ENCODE measurements at regions not wholly inside any gene's neighbourhood (a gene's known extent, or its start where the extent isn't known, plus 50 kb on each side); places are given as distances from the start of the nearest gene placed in this dataset.
"Not testable (repeated sequence)": the region's sequence is repeated elsewhere in the genome, so short reads cannot be mapped to it uniquely, and the experiment has no call there.

DNA sequence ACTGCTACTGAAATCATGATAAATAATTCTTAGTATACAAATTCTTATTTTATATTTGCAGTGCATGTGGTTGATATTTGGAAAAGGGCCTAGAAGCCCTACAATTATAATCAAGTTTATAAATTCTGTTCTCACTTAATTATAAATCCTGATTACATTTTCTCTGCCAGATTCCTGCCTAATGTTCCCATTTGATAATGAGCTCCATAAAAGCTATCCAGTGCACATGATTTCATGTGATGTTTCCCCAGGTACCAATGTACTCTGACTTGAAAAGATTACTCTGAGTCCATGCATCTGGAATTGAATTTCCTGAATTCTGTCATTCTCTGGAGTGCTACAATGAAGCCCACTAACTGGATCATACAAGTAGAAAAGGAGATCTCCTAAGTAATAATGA is 292.2 kb downstream of the FRK start:
- H3K27ac Mint-ChIP-seq = no peak overlapping the region
- H3K9me3 Mint-ChIP-seq = no peaks in the 10 kb centered on the region
- no peaks in the 10 kb centered on the region for H3K27me3 Mint-ChIP-seq

DNA sequence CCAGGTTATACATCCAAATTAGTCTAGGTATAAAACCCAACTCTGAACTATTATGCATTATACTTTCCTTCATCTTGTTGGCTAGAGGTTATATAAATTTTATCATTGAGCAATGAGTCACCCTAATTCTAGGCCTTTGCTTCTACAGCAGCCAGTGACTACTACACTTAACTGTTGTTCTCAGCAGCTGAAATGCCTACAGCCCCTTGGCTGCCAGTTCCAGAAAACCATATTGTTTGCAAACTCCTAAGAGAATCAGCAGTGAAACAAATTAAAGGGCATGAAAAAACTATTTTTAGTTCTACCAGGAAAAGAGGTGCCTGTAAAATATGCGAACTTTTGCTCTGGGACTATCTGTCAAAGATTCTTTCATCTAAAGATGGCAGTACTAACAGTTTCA is 292.8 kb downstream of the FRK start:
- no peaks in the 10 kb centered on the region for H3K9me3 Mint-ChIP-seq
- H3K27me3 Mint-ChIP-seq = no peaks in the 10 kb centered on the region
- no peak overlapping the region for H3K27ac Mint-ChIP-seq
- H3K4me1 Mint-ChIP-seq = no peaks in the 10 kb centered on the region
- DNase-seq = no peak
- no peak for ATAC-seq
- no peak overlapping the region for H3K4me3 Mint-ChIP-seq
- H3K36me3 Mint-ChIP-seq (ENCODE audit: low read depth) = no peaks in the 10 kb centered on the region

More for the DNA sequence above, 292.2 kb downstream of the FRK start:
- DNase-seq (no peak), ATAC-seq (no peak)
- H3K36me3 Mint-ChIP-seq (ENCODE audit: low read depth) = no peaks in the 10 kb centered on the region
- H3K4me3 Mint-ChIP-seq = no peak overlapping the region
- H3K4me1 Mint-ChIP-seq = no peaks in the 10 kb centered on the region

DNA sequence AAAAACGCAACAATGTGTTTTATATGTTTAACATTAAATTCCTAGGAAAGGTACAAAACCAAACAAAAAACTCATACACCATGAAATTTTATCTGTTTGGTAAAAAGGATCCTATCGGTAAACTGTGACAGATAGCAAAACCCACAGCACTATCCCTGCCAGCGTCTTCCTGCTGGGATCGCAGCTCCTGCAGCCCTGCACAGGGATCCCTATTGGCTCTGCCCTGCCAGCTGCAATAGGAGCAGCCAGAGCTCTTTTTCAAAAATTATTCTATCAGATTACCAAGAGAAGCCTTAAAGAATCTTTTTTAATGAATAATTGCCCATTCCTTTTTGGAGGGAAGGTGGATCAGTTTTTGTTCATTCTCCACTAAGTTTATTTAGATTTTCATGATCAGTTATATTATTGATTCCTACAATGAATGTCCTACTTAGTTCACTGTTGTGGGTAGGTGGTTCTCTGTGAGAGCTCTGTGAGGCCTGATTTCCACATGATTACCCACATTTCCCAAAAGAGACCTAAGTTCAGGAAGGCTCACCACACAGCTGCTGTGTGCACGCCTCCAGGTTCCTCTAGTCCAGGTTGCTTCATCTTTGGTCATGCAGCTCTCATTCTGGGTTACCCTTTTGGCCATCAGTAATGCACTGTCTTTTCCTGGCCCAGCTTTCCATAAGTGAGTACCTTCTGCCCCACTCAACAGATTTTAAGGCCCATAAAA is 293.8 kb downstream of the FRK start:
- Mint-ChIP-seq H3K27me3 (no peaks in the 10 kb centered on the region), H3K4me1 (no peaks in the 10 kb centered on the region), H3K9me3 (no peaks in the 10 kb centered on the region), H3K27ac (no peak overlapping the region), H3K36me3 (ENCODE audit: low read depth) (no peaks in the 10 kb centered on the region), H3K4me3 (no peak overlapping the region)
- DNase-seq (no peak), ATAC-seq (no peak)

DNA sequence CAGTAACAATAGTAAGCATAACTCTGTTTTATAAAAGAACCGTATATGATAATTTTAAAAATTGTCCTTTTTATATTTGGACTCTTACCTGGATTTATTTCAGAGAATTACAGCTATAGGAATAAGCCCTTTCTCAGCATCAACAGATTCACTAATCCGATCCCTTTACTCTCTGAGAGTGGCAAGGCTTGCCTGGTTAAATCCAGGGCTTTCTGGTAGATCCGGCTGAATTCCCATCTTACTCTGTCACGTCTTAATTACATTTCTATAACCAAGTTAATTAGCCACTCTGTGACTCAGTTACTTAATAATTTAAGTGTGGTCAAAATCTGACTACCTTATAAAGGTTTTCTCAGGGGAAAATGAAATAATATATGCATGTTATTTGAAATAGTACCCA is 294.7 kb downstream of the FRK start:
- Mint-ChIP-seq H3K27me3 (no peaks in the 10 kb centered on the region), H3K27ac (no peak overlapping the region), H3K4me3 (no peak overlapping the region), H3K36me3 (ENCODE audit: low read depth) (no peaks in the 10 kb centered on the region), H3K9me3 (no peaks in the 10 kb centered on the region), H3K4me1 (no peaks in the 10 kb centered on the region)
- ATAC-seq (no peak), DNase-seq (no peak)

DNA sequence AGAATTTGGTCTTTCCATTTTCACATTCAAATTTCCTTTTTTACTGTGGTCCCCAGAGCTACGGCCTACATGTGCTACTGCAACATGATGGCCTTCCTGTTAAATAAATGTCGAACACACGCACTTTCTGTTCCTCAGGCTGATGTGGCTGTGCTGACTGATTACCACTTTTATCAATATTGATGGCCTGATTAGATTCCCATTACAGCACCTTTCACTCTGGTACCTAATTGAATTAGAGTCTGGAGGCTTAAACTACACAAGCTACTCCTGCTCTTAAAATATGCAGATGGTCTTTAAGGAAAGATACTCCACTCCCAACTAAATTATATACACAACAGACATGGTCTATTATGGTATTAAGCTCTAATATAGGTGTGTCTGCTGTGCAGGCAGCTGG is 301.6 kb downstream of the FRK start:
- DNase-seq (no peak), ATAC-seq (no peak)
- no peak overlapping the region for H3K27ac Mint-ChIP-seq
- H3K27me3 Mint-ChIP-seq = no peaks in the 10 kb centered on the region
- no peak overlapping the region for H3K4me3 Mint-ChIP-seq
- H3K36me3 Mint-ChIP-seq (ENCODE audit: low read depth) = no peaks in the 10 kb centered on the region
- H3K9me3 Mint-ChIP-seq = no peaks in the 10 kb centered on the region
- no peaks in the 10 kb centered on the region for H3K4me1 Mint-ChIP-seq

DNA sequence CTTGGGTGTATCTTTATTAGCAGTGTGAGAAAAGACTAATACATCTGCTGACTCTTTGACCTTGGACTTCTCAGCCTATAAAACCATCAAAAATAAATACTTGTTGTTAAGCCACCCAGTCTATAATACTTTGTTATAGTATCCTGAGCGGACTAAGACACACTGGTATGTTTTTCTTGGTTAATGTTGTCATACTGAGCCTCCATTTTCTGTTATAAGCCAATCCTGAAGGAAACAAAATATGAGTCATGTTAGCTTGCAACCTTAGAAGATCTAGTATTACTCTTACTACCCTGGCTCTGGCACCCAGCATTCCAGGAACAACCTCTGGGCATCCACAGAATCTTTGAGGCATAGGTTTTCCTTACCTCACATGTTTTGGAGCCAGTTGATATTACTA is 307.2 kb downstream of the FRK start:
- no peaks in the 10 kb centered on the region for H3K36me3 Mint-ChIP-seq (ENCODE audit: low read depth)
- ATAC-seq (no peak), DNase-seq (no peak)
- H3K9me3 Mint-ChIP-seq = no peaks in the 10 kb centered on the region
- no peak overlapping the region for H3K4me3 Mint-ChIP-seq
- no peaks in the 10 kb centered on the region for H3K27me3 Mint-ChIP-seq
- H3K27ac Mint-ChIP-seq = no peak overlapping the region
- H3K4me1 Mint-ChIP-seq = no peaks in the 10 kb centered on the region

DNA sequence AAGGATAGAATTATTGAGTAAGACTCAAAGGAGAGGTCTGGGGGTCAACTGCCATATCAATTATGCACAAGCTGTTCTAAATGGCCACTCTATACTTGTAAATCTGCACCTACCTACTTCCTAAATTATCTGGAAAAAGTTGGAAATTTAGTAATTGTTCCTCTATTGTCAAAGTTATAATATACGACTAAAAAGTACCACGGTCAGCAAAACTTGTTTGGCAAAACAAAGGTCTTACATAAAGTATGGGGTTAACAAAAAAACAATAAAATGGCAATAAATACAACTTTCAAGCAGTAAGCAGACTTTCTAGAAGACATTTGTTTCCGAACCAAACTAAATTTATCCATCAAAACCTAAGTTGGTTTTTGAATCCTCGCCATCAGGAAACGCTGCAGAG is 309.7 kb downstream of the FRK start:
- H3K27ac Mint-ChIP-seq = no peak overlapping the region
- H3K9me3 Mint-ChIP-seq = no peaks in the 10 kb centered on the region
- H3K36me3 Mint-ChIP-seq (ENCODE audit: low read depth) = no peaks in the 10 kb centered on the region
- no peak overlapping the region for H3K4me3 Mint-ChIP-seq
- no peaks in the 10 kb centered on the region for H3K4me1 Mint-ChIP-seq
- H3K27me3 Mint-ChIP-seq = no peaks in the 10 kb centered on the region
- DNase-seq = no peak
- ATAC-seq = no peak

DNA sequence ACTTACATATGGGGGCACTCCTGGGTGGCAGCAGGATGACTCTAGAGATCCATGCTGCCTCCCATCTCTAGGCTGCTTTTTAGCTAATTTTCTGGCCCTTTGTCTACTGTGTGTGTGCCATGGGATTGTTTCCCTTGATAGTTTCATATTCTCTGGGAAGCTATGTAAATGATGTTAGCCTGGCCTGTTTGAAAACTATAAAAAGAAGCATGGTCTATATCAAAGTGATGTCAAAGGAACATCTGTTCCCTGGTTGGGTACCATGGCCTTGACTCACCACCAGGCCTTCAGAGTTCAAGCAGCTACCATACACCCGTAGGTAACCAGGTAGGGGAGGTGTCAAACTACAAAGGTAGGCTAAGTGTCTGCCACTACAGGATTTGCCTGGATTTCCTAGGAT is 310.4 kb downstream of the FRK start:
- Mint-ChIP-seq H3K27me3 (no peaks in the 10 kb centered on the region), H3K4me1 (no peaks in the 10 kb centered on the region), H3K27ac (no peak overlapping the region), H3K4me3 (no peak overlapping the region), H3K36me3 (ENCODE audit: low read depth) (no peaks in the 10 kb centered on the region), H3K9me3 (no peaks in the 10 kb centered on the region)
- DNase-seq (no peak), ATAC-seq (no peak)

DNA sequence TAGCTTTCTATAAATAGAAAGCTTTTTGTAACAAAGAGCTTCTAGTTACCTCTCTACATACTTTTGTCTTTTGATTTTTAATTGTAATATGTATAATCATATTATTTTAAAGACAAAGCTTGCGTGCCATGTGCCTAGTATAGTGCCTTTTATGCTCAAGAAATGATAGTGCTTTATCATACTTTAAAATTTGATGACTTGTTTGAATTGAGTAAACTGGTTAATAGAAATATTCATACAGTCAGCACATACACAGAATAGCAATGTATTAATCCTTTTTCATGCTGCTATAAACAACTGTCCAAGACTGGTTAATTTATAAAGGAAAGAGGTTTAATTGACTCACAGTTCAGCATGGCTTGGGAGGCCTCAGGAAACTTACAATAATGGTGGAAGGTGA is 313.0 kb downstream of the FRK start:
- Mint-ChIP-seq H3K9me3 (no peaks in the 10 kb centered on the region), H3K4me3 (no peak overlapping the region), H3K27ac (no peak overlapping the region), H3K27me3 (no peaks in the 10 kb centered on the region), H3K4me1 (no peaks in the 10 kb centered on the region), H3K36me3 (ENCODE audit: low read depth) (no peaks in the 10 kb centered on the region)
- ATAC-seq = no peak
- DNase-seq = no peak

DNA sequence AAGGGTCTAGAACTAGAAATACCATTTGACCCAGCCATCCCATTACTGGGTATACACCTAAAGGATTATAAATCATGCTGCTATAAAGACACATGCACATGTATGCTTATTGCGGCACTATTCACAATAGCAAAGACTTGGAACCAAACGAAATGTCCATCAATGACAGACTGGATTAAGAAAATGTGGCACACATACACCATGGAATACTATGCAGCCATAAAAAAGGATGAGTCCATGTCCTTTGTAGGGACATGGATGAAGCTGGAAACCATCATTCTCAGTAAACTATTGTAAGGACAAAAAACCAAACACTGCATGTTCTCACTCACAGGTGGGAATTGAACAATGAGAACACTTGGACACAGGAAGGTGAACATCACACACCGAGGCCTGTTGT is 314.1 kb downstream of the FRK start:
- not testable (repeated sequence) for H3K9me3 Mint-ChIP-seq; ATAC-seq; H3K27ac Mint-ChIP-seq; DNase-seq; H3K27me3 Mint-ChIP-seq; H3K4me1 Mint-ChIP-seq; H3K36me3 Mint-ChIP-seq (ENCODE audit: low read depth); H3K4me3 Mint-ChIP-seq

DNA sequence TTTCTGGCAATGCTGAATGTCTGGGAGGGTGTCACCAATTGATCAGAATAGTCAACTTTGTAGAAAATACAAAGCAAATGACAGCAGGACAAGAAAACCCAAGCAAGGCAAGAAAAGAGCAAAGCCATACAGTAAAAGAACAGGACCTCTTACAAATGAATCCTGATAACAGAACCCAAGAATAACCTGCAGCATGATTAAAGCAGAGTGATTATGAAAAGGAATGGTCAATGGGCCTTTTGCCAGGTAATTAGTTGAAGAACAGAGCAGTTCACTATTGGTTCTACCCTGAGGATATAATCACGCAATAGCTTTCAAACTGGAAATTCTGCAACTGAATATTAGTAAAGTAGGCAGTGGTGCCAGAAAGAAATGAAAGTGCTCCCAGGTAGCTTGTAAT is 319.8 kb downstream of the FRK start:
- DNase-seq = no peak
- Mint-ChIP-seq H3K27ac (no peak overlapping the region), H3K27me3 (no peaks in the 10 kb centered on the region), H3K4me1 (no peaks in the 10 kb centered on the region), H3K36me3 (ENCODE audit: low read depth) (no peaks in the 10 kb centered on the region), H3K9me3 (no peaks in the 10 kb centered on the region), H3K4me3 (no peak overlapping the region)
- ATAC-seq = no peak

DNA sequence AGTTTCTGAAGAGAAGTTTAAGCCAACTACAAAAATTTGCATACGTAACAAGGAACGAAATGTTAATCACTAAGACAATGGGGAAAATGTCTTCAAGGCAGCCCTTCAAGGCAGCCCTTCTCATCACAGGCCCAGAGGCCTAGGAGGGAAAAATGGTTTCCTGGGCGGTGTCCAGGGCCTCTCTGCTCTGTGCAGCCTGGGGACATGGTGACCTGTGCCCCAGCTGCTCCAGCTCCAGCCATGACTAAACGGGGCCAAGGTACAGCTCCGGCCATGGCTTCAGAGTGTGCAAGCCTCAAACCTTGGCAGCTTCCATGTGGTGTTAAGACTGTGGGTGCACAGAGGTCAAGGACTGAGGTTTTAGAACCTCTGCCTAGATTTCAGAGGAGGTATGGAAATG is 325.1 kb downstream of the FRK start:
- H3K27me3 Mint-ChIP-seq = no peaks in the 10 kb centered on the region
- no peaks in the 10 kb centered on the region for H3K4me1 Mint-ChIP-seq
- peaks cover 7% of the 10 kb centered on the region for H3K9me3 Mint-ChIP-seq
- no peak overlapping the region for H3K4me3 Mint-ChIP-seq
- no peak overlapping the region for H3K27ac Mint-ChIP-seq
- ATAC-seq (no peak), DNase-seq (no peak)
- no peaks in the 10 kb centered on the region for H3K36me3 Mint-ChIP-seq (ENCODE audit: low read depth)

DNA sequence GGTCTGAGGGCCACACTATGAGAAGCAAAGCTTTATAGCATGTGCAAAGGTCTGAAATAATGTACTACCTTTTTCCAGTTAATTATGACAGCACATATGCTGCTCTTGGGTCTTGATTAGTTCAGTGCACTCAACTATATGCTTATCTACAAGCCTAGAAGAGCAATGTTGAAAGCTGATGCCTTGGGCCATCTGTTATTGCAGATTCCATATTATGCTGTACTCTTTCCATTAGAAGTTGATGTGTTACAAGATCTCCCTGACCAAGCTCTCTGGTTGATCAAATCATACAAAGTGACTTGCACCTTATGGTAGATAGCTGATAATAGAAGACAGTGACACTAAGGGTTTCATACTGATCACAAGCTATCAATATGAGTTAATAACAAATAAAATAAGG is 327.3 kb downstream of the FRK start:
- Mint-ChIP-seq H3K27ac (no peak overlapping the region), H3K36me3 (ENCODE audit: low read depth) (no peaks in the 10 kb centered on the region), H3K9me3 (peaks cover 7% of the 10 kb centered on the region), H3K4me1 (no peaks in the 10 kb centered on the region), H3K4me3 (no peak overlapping the region), H3K27me3 (no peaks in the 10 kb centered on the region)
- ATAC-seq = no peak
- no peak for DNase-seq

DNA sequence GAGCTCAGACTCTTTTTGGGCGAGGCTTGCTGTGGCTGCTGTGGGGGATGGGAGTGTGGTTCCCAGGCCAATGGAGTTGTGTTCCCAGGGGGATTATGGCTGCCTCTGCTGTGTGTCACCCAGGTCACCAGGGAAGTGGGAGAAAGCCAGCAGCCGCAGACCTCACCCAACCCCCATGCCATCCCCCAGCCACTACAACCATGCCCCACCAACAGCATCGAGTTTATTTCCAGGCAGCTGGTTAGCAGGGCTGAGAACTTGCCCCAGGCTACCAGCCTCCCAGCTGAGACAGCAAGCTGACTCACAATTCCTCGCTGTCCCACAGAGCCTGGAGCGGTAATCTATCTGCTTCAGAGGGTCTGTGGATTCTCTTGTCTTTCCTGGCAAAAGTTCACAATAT is 331.7 kb downstream of the FRK start:
- H3K4me1 Mint-ChIP-seq = no peaks in the 10 kb centered on the region

DNA sequence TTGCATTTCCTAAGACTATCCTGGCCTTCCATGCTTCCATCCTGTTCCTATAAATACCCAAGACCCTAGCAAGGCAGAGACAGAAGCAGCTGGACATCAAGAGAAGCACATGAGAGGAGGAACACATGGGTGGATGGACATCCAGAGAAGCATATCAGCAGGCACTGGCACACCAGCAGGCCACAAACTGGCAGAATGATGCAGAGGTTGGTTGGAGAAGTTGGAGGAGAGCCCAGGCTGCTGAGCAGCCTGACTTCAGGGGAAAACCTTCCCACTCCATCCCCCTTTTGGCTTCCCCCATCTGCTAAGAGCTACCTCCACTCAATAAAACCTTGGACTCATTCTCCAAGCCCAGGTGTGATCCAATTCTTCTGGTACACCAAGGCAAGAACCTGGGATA is 332.5 kb downstream of the FRK start:
- Mint-ChIP-seq H3K27ac (no peak overlapping the region), H3K4me1 (no peaks in the 10 kb centered on the region), H3K36me3 (ENCODE audit: low read depth) (no peaks in the 10 kb centered on the region), H3K9me3 (peaks cover 4% of the 10 kb centered on the region), H3K27me3 (no peaks in the 10 kb centered on the region), H3K4me3 (no peak overlapping the region)
- ATAC-seq (no peak), DNase-seq (no peak)

More for the DNA sequence above, 331.7 kb downstream of the FRK start:
- Mint-ChIP-seq H3K27me3 (no peaks in the 10 kb centered on the region), H3K27ac (no peak overlapping the region), H3K9me3 (peaks cover 4% of the 10 kb centered on the region), H3K36me3 (ENCODE audit: low read depth) (no peaks in the 10 kb centered on the region), H3K4me3 (no peak overlapping the region)
- ATAC-seq = no peak
- no peak for DNase-seq

DNA sequence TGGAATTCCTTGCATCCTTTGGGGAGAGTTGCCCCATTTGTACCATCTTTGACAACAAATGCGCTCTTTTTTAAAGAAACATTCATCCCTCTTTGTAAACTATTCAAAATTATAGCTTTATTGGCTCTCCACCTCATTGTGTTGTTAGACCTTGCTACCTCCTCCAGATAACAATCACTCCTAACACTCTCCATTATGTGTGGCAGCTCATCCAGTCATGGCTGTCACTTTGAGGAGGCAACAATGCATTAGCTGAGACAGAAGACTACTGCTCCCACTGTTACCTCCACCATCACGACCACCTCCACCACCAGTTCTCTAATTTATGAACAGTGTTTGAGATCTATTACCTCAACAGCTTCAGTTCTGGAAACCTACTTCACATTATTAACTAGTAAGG is 339.1 kb downstream of the FRK start:
- no peaks in the 10 kb centered on the region for H3K4me1 Mint-ChIP-seq
- no peaks in the 10 kb centered on the region for H3K27me3 Mint-ChIP-seq
- no peaks in the 10 kb centered on the region for H3K36me3 Mint-ChIP-seq (ENCODE audit: low read depth)
- no peak for ATAC-seq
- no peak for DNase-seq
- peaks cover 4% of the 10 kb centered on the region for H3K9me3 Mint-ChIP-seq
- H3K4me3 Mint-ChIP-seq = no peak overlapping the region
- no peak overlapping the region for H3K27ac Mint-ChIP-seq
